ENCODE measurements at regions not wholly inside any gene's neighbourhood (a gene's known extent, or its start where the extent isn't known, plus 50 kb on each side); places are given as distances from the start of the nearest gene placed in this dataset.

DNA sequence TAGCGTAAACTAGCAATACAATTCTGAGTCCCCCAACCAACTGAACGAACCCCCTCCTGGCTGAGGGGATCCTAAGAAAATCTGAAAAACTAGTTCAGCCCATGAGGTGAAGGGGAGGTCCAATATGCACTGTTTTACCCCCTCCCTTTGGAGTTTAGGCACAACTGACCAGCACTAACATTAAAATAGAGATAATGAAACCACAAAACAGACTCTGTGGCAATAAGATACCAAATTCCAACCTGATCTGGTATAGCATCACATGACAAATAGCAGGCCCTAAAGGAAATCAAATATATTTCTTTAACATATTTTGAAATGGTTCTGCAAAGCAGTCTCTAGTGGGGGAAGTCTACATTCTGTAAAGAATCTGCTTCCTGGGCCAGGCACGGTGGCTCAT is 522.5 kb downstream of the TYW1 start:
- TF ChIP-seq, protein P1, sequence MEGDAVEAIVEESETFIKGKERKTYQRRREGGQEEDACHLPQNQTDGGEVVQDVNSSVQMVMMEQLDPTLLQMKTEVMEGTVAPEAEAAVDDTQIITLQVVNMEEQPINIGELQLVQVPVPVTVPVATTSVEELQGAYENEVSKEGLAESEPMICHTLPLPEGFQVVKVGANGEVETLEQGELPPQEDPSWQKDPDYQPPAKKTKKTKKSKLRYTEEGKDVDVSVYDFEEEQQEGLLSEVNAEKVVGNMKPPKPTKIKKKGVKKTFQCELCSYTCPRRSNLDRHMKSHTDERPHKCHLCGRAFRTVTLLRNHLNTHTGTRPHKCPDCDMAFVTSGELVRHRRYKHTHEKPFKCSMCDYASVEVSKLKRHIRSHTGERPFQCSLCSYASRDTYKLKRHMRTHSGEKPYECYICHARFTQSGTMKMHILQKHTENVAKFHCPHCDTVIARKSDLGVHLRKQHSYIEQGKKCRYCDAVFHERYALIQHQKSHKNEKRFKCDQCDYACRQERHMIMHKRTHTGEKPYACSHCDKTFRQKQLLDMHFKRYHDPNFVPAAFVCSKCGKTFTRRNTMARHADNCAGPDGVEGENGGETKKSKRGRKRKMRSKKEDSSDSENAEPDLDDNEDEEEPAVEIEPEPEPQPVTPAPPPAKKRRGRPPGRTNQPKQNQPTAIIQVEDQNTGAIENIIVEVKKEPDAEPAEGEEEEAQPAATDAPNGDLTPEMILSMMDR (IDR thresholded peaks at IDR 0.05; ENCODE audit: insufficient read depth, low read length, missing control alignments), result no peak
- ChIA-PET CTCF (no interaction called here), POLR2A (no interaction called here)

GRCh38 chr7:67522504-67522903 is 525.9 kb downstream of the TYW1 start:
- no peak for DNase-seq (ENCODE audit: low read depth, low spot score)
- ChIA-PET POLR2A (no interaction called here), CTCF (no interaction called here)
- TF ChIP-seq, protein P1 (IDR thresholded peaks at IDR 0.05; ENCODE audit: insufficient read depth, low read length, missing control alignments), result no peak
- no peak overlapping the region for H3K4me3 ChIP-seq (ENCODE audit: low read depth, low read length)

More for the DNA sequence above, 522.5 kb downstream of the TYW1 start:
- no peak for DNase-seq (ENCODE audit: low read depth, low spot score)
- H3K4me3 ChIP-seq (ENCODE audit: low read depth, low read length), result no peak overlapping the region

DNA sequence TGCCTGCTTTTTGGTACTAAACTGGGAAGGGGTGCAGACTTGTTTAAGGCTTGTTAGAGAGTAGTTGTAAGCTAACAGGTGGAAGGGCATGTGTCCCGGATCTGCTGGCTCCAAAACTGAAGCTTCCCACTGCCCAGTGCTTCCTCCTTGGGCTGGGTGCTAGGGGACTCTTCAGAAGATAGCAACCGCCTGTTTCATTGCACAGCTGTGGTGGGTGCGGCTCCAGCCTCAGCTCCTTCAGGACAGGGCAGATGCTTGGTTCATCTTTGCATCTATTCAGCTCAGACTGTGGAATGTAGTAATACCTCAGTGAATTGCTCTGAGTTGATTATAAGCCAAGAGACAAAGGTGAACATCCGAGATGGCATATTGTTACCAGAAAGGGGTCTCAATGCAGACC is 527.1 kb downstream of the TYW1 start:
- no peak for DNase-seq (ENCODE audit: low read depth, low spot score)
- no peak overlapping the region for H3K4me3 ChIP-seq (ENCODE audit: low read depth, low read length)
- TF ChIP-seq, protein P1 (IDR thresholded peaks at IDR 0.05; ENCODE audit: insufficient read depth, low read length, missing control alignments), result no peak
- POLR2A ChIA-PET, result no interaction called here
- CTCF ChIA-PET, result no interaction called here

DNA sequence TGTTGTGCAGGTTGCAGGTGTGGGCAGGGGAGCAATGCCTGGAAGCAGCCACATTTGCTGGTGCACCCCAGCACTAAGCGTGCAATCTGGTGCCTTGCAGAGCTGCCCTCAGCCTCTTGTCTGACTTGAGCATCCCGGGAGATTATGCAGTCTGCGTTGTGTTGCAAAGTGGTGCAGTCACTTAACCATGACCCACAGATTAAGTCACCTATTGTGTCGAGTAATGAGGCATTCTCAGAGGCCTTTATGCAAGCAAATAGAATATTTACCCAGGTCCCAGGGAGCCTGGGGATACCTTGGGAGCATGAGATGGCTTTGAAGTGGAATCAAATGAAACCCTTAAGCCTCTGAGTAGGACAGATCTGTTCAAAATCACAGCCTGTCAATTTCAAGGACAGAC is 529.0 kb downstream of the TYW1 start:
- DNase-seq (ENCODE audit: low read depth, low spot score), result no peak
- TF ChIP-seq, protein P1 (IDR thresholded peaks at IDR 0.05; ENCODE audit: insufficient read depth, low read length, missing control alignments), result no peak
- POLR2A ChIA-PET, result no interaction called here
- H3K4me3 ChIP-seq (ENCODE audit: low read depth, low read length), result no peak overlapping the region
- CTCF ChIA-PET, result no interaction called here

DNA sequence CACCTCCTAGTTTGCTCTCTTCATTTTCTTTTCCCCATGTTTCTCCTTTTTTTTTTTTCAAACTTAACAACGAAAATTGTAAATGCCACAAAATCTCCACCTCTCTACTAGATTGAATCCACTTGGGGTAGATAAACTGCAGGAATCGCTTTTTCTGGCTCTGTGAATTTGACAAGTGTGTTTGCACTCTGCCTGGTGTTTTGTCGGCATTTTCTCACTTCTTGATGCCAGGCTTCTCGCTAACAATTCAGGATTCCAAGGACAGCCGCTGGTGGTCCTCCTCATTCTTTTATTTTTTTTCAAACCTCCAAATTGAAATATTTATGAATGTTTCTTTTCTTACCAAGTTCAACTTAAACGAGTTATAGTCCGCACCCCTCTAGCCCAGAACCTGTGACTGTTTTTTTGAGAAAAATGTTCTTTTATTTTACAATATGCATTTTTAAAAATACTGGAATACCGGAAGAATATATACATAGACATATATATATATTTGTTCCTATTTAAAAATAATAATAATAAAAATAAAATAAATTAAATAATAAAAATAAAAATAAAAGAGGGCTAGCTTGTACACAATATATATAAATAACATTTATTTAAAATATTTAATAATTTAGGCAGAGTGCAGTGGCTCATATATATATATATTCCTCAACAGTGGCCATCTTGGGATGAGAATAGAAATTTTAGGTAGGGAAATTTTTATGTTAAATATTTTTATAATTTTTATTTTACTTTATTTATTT is 538.8 kb downstream of the TYW1 start:
- CTCF ChIA-PET, result no interaction called here

DNA sequence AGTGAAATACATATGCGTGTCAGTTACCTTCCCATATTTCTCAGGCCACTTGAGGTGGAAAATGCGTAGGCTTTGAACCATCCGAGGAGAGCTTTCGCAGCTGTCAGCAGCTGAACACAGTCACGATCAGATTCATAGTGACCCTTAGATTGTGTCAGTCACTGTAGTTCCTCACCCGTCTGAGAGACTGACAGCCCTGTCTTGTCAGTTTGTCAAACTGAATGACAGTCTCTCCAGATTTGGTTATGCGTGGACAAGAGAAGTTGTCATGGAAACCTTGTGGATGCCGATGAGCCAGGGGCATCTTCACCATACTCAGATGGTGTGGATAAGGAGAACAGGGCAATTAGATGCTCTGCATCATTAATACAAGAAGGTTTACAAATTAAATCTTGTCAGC is 546.3 kb downstream of the TYW1 start:
- ChIA-PET CTCF (no interaction called here), POLR2A (no interaction called here)
- DNase-seq (ENCODE audit: low read depth, low spot score), result no peak
- no peak overlapping the region for H3K4me3 ChIP-seq (ENCODE audit: low read depth, low read length)
- TF ChIP-seq, protein P1 (IDR thresholded peaks at IDR 0.05; ENCODE audit: insufficient read depth, low read length, missing control alignments), result no peak

More for the DNA sequence above, 538.8 kb downstream of the TYW1 start:
- TF ChIP-seq, protein P1 (IDR thresholded peaks at IDR 0.05; ENCODE audit: insufficient read depth, low read length, missing control alignments), result no peak
- no peak for DNase-seq (ENCODE audit: low read depth, low spot score)
- no peak overlapping the region for H3K4me3 ChIP-seq (ENCODE audit: low read depth, low read length)
- POLR2A ChIA-PET, result no interaction called here
